ENCODE measurements at regions not wholly inside any gene's neighbourhood (a gene's known extent, or its start where the extent isn't known, plus 50 kb on each side); places are given as distances from the start of the nearest gene placed in this dataset.

DNA sequence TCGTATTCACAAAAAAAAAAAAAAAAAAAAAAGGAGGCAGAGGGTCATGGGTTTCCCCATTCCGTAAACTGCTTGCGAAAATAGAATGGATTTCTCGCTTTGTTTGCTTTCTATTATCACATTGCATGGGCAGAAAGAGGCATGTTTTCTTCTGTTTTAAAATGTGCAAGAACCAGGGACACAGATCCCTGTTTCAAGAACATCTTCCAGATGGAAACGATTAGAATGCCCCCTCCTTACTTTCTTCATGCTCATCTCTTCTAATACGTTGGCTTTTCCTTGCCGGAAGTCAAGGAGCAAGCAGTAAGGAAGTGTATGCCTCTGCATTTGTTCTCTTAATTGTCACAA is 51.0 kb upstream of the ZNF516 start:
- TF ChIP-seq, protein P1, sequence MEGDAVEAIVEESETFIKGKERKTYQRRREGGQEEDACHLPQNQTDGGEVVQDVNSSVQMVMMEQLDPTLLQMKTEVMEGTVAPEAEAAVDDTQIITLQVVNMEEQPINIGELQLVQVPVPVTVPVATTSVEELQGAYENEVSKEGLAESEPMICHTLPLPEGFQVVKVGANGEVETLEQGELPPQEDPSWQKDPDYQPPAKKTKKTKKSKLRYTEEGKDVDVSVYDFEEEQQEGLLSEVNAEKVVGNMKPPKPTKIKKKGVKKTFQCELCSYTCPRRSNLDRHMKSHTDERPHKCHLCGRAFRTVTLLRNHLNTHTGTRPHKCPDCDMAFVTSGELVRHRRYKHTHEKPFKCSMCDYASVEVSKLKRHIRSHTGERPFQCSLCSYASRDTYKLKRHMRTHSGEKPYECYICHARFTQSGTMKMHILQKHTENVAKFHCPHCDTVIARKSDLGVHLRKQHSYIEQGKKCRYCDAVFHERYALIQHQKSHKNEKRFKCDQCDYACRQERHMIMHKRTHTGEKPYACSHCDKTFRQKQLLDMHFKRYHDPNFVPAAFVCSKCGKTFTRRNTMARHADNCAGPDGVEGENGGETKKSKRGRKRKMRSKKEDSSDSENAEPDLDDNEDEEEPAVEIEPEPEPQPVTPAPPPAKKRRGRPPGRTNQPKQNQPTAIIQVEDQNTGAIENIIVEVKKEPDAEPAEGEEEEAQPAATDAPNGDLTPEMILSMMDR (IDR thresholded peaks at IDR 0.05), result no peak
- TF ChIP-seq POLR2A (IDR thresholded peaks at IDR 0.05), result no peak
